GM12878 (cell line): ENCODE measurements at regions not wholly inside any gene's neighbourhood (a gene's known extent, or its start where the extent isn't known, plus 50 kb on each side); places are given as distances from the start of the nearest gene placed in this dataset.

Experiments used
- ATAC-seq: fragments of 200-7000 bp; cut with Tn5 transposase; 3 replicates; pipeline ENCODE4 v1.9.1; 2020; ENCODE audit warnings: mild to moderate bottlenecking, moderate library complexity
- BruUV-seq: library from RNA; stranded (reverse); fragments of 400-500 nt; replicated peaks from 2 replicates; lab custom pipeline; 2021; lab: Mats Ljungman, UMichigan
- CTCF ChIA-PET: fragments of 300-600 bp; sonication (Branson Sonifier 250); formaldehyde crosslinking; extraction: SDS; loops from one replicate; lab custom pipeline; 2021; ENCODE audit warnings: inconsistent platforms; lab: Yijun Ruan, JAX
- POLR2A ChIA-PET: fragments of 350-600 bp; formaldehyde crosslinking; extraction: SDS; loops from one replicate; lab custom pipeline; 2021; ENCODE audit warnings: inconsistent platforms; lab: Charles Lee
- RAD21 ChIA-PET: fragments of 300-600 bp; sonication (Branson Sonifier 250); formaldehyde crosslinking; loops from one replicate; lab custom pipeline; 2023; ENCODE audit warnings: antibody characterized with exemption; ENCODE audit not compliant: unreplicated experiment; lab: Charles Lee
- SMC1A ChIA-PET: fragments of 300-600 bp; sonication (Branson Sonifier 250); formaldehyde crosslinking; loops from one replicate; lab custom pipeline; 2023; ENCODE audit not compliant: unreplicated experiment, uncharacterized antibody; lab: Charles Lee
- DNase-seq: peaks from one replicate; pipeline ENCODE4 v3.0.0-alpha.2; 2011; ENCODE audit warnings: low read depth, low spot score
- FAIRE-seq: peaks from 3 replicates; lab custom pipeline; 2011; peaks lifted over from hg19 to GRCh38; lab: Jason Lieb, UNC
- H2AFZ ChIP-seq: 2 replicates; pipeline ENCODE4 v1.6.0; 2011; ENCODE audit warnings: low read depth, low read length, control low read depth; ENCODE audit not compliant: control insufficient read depth
- H3K27ac ChIP-seq: 2 replicates; pipeline ENCODE4 v1.5.1; 2011; ENCODE audit warnings: control low read depth; ENCODE audit not compliant: control insufficient read depth, insufficient read depth
- H3K27me3 ChIP-seq, 2 experiments: replicated peaks in 1 of 2; 2 replicates each; pipeline versions ENCODE4 v1.6.0 to v1.6.1; 2011; ENCODE audit warnings: low read length in 1 of 2; ENCODE audit not compliant: control insufficient read depth in 2 of 2, insufficient read depth in 2 of 2
- H3K36me3 ChIP-seq, 2 experiments: 2 replicates each; pipeline ENCODE4 v1.5.1; 2011; ENCODE audit warnings: low read length in 1 of 2; ENCODE audit not compliant: control insufficient read depth in 2 of 2, insufficient read depth in 2 of 2
- H3K4me1 ChIP-seq: 2 replicates; pipeline ENCODE4 v1.6.1; 2011; ENCODE audit warnings: mild to moderate bottlenecking, low read length, moderate library complexity, mixed read lengths; ENCODE audit not compliant: control insufficient read depth, insufficient read depth
- H3K4me2 ChIP-seq: 2 replicates; pipeline ENCODE4 v1.6.0; 2011; ENCODE audit warnings: control low read depth; ENCODE audit not compliant: control insufficient read depth, insufficient read depth
- H3K4me3 ChIP-seq: fragments of 200-600 bp; sonication (generic); 2 replicates; pipeline ENCODE4 v1.5.1; 2016
- H3K79me2 ChIP-seq: 2 replicates; pipeline ENCODE4 v1.6.0; 2011; ENCODE audit warnings: low read length; ENCODE audit not compliant: control insufficient read depth, insufficient read depth
- H3K9ac ChIP-seq: 2 replicates; pipeline ENCODE4 v1.8.0; 2011; ENCODE audit warnings: low read length, control low read depth, mixed read lengths; ENCODE audit not compliant: control insufficient read depth, insufficient read depth
- H3K9me3 ChIP-seq: replicated peaks from 3 replicates; pipeline ENCODE4 v1.5.1; 2011; ENCODE audit warnings: mild to moderate bottlenecking, low read length; ENCODE audit not compliant: control insufficient read depth, insufficient read depth
- H4K20me1 ChIP-seq: 2 replicates; pipeline ENCODE4 v1.6.0; 2011; ENCODE audit not compliant: control insufficient read depth, insufficient read depth
- DPF2 ChIP-seq: fragments of 450-650 bp; IDR thresholded peaks from 2 replicates; pipeline ENCODE4 v1.6.1; 2017; ENCODE audit warnings: mild to moderate bottlenecking
- EGR1 ChIP-seq, 2 experiments: IDR thresholded peaks; 1 replicate in 1 of 2; 2 replicates in 1 of 2; pipeline ENCODE4 v1.6.1; 2011 to 2012; ENCODE audit warnings: low read depth in 2 of 2, low read length in 2 of 2, borderline replicate concordance in 1 of 2, mild to moderate bottlenecking in 1 of 2, moderate library complexity in 1 of 2
- GATAD2B ChIP-seq: fragments of 450-650 bp; conservative IDR thresholded peaks from 2 replicates; pipeline ENCODE4 v1.6.1; 2017; ENCODE audit warnings: low read depth, mild to moderate bottlenecking, moderate library complexity
- HDAC6 ChIP-seq: fragments of 200-600 bp; sonication (generic); IDR thresholded peaks from one replicate; pipeline ENCODE4 v1.8.0; 2017; ENCODE audit warnings: antibody characterized with exemption; ENCODE audit not compliant: unreplicated experiment
- MEF2A ChIP-seq: IDR thresholded peaks from 2 replicates; pipeline ENCODE4 v1.6.1; 2011; ENCODE audit warnings: low read depth, mild to moderate bottlenecking, low read length, moderate library complexity; ENCODE audit not compliant: insufficient read depth
- MYC ChIP-seq: IDR thresholded peaks from 2 replicates; pipeline ENCODE4 v1.6.1; 2011; ENCODE audit warnings: mild to moderate bottlenecking, low read length, moderate library complexity, inconsistent platforms; ENCODE audit not compliant: insufficient read depth, insufficient replicate concordance, insufficient read length, severe bottlenecking
- RCOR1 ChIP-seq: conservative IDR thresholded peaks from 2 replicates; pipeline ENCODE4 v1.6.1; 2012; ENCODE audit warnings: low read depth, low read length, improper control_type of control experiment
- SP1 ChIP-seq: IDR thresholded peaks from one replicate; pipeline ENCODE4 v1.6.1; 2011; ENCODE audit warnings: low read depth, low read length
- SPI1 ChIP-seq: IDR thresholded peaks from 2 replicates; pipeline ENCODE4 v1.6.1; 2011; ENCODE audit warnings: low read depth, mild to moderate bottlenecking, low read length, moderate library complexity, borderline replicate concordance; ENCODE audit not compliant: insufficient read depth
- SREBF2 ChIP-seq: IDR thresholded peaks from 2 replicates; pipeline ENCODE4 v1.6.1; 2012; ENCODE audit warnings: mild to moderate bottlenecking, low read length
- SUPT20H ChIP-seq: IDR thresholded peaks from 2 replicates; pipeline ENCODE4 v1.6.1; 2011; ENCODE audit warnings: low read depth, mild to moderate bottlenecking, low read length, moderate library complexity, borderline replicate concordance; ENCODE audit not compliant: control insufficient read depth
- YBX1 ChIP-seq: fragments of 450-650 bp; IDR thresholded peaks from 2 replicates; pipeline ENCODE4 v1.6.1; 2016; ENCODE audit warnings: antibody characterized with exemption
- WGBS: methylation state at CpG from one replicate; pipeline ENCODE4 v1.1.6; 2016; ENCODE audit warnings: low lambda C conversion rate; ENCODE audit not compliant: insufficient replicate concordance, insufficient coverage; ENCODE audit errors: missing lambda C conversion rate; 5-methylcytosine and 5-hydroxymethylcytosine counted together
- in situ Hi-C: fragments of 300-500 bp; cut with MboI; formaldehyde crosslinking; loops from 9 replicates; pipeline ENCODE4 v1.14.3; 2018; ENCODE audit warnings: mixed read lengths
- intact Hi-C: fragments of 100-400 bp; cut with micrococcal nuclease; formaldehyde crosslinking; loops from one replicate; pipeline ENCODE4 v1.14.2; 2022; ENCODE audit not compliant: unreplicated experiment
- TF ChIP-seq, protein P1 (sequence below): fragments of 450-650 bp; IDR thresholded peaks from 2 replicates; pipeline ENCODE4 v1.6.1; 2017; ENCODE audit warnings: mild to moderate bottlenecking, low read depth, inconsistent platforms; ENCODE audit not compliant: poor library complexity, severe bottlenecking
- TF ChIP-seq, protein P2 (sequence below): IDR thresholded peaks from 2 replicates; pipeline ENCODE4 v1.6.1; 2012; ENCODE audit warnings: low read depth, low read length, improper control_type of control experiment
- TF ChIP-seq, protein P3 (sequence below): fragments of 450-650 bp; IDR thresholded peaks from 2 replicates; pipeline ENCODE4 v1.6.1; 2016; ENCODE audit warnings: mild to moderate bottlenecking
- TF ChIP-seq, protein P4 (sequence below), 3 experiments: IDR thresholded peaks in 2 of 3; conservative IDR thresholded peaks in 1 of 3; 2 replicates each; pipeline ENCODE4 v1.5.1; 2011; ENCODE audit warnings: low read depth in 3 of 3, low read length in 3 of 3, mild to moderate bottlenecking in 3 of 3, control low read depth in 2 of 3, moderate library complexity in 2 of 3, inconsistent platforms in 1 of 3, mixed read lengths in 1 of 3; ENCODE audit not compliant: control insufficient read depth in 2 of 3, insufficient read depth in 1 of 3; ENCODE audit errors: extremely low read depth in 1 of 3

DNA sequence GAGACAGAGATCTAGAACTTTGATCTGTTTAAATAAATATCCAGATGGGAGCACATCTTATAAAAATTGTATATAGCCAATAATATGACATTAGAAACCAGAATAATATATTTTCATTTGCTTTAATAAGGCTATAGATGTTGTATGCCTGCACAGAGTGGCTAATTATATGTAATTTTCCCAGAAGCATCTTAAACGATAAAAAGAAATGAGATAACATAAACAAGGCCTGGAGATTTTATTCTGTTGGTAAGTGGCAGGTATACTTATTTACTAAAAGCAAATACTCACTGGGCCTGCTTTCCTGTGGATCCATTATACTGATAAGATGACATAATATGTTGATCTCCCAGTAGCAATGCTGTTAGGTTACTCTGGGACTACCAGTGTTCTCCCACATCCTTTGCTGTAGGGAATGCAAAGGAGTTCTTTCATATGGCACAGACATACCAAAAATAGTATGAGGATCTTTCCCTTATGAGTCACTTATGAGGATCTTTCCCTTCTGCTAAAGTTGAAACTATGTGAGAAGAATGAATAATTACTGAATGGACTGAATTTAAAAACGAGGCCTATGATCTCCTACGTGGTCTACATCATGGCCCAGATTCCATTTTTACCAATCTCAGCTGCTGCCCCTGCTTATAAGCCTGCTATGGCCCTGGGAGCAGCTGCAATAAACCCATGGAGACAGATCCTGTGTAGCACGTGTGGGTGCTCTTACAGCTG lies 112.1 kb downstream of the NUDT12 start:
- Histone ChIP-seq H3K9me3 (no peaks in the 10 kb centered on the region), H3K4me1 (no peaks in the 10 kb centered on the region), H3K27me3 (no peaks in the 10 kb centered on the region), H3K36me3 (no peaks in the 10 kb centered on the region), H3K4me3 (no peak overlapping the region), H2AFZ (no peak overlapping the region), H3K4me2 (no peak overlapping the region), H3K79me2 (no peaks in the 10 kb centered on the region), H3K9ac (no peak overlapping the region), H4K20me1 (no peaks in the 10 kb centered on the region), H3K27ac (no peak overlapping the region)
- RAD21 ChIA-PET: no interaction called here
- ATAC-seq (no peak), FAIRE-seq (no peak), DNase-seq (no peak)
- SMC1A ChIA-PET: no interaction called here
- in situ Hi-C loops: no loop called here
- POLR2A ChIA-PET: no interaction called here
- CTCF ChIA-PET: no interaction called here
- WGBS: 31% methylated on average over 4 of the region's 4 CpGs
- intact Hi-C loops: no loop called here
- no TSS peak for BruUV-seq
- TF ChIP-seq YBX1 (no peak), EGR1 (IDR thresholded peaks at IDR 0.05; ENCODE audit: borderline replicate concordance in 1 of 2, low read depth in 2 of 2, low read length in 2 of 2) (no peak), SREBF2 (no peak), MYC (no peak), GATAD2B (no peak), SP1 (no peak), MEF2A (no peak), SUPT20H (no peak), HDAC6 (no peak), DPF2 (no peak), SPI1 (no peak), RCOR1 (no peak)
- TF ChIP-seq, protein P1, sequence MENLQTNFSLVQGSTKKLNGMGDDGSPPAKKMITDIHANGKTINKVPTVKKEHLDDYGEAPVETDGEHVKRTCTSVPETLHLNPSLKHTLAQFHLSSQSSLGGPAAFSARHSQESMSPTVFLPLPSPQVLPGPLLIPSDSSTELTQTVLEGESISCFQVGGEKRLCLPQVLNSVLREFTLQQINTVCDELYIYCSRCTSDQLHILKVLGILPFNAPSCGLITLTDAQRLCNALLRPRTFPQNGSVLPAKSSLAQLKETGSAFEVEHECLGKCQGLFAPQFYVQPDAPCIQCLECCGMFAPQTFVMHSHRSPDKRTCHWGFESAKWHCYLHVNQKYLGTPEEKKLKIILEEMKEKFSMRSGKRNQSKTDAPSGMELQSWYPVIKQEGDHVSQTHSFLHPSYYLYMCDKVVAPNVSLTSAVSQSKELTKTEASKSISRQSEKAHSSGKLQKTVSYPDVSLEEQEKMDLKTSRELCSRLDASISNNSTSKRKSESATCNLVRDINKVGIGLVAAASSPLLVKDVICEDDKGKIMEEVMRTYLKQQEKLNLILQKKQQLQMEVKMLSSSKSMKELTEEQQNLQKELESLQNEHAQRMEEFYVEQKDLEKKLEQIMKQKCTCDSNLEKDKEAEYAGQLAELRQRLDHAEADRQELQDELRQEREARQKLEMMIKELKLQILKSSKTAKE: no peak
- TF ChIP-seq, protein P2, sequence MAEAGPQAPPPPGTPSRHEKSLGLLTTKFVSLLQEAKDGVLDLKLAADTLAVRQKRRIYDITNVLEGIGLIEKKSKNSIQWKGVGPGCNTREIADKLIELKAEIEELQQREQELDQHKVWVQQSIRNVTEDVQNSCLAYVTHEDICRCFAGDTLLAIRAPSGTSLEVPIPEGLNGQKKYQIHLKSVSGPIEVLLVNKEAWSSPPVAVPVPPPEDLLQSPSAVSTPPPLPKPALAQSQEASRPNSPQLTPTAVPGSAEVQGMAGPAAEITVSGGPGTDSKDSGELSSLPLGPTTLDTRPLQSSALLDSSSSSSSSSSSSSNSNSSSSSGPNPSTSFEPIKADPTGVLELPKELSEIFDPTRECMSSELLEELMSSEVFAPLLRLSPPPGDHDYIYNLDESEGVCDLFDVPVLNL: no peak
- TF ChIP-seq, protein P3, sequence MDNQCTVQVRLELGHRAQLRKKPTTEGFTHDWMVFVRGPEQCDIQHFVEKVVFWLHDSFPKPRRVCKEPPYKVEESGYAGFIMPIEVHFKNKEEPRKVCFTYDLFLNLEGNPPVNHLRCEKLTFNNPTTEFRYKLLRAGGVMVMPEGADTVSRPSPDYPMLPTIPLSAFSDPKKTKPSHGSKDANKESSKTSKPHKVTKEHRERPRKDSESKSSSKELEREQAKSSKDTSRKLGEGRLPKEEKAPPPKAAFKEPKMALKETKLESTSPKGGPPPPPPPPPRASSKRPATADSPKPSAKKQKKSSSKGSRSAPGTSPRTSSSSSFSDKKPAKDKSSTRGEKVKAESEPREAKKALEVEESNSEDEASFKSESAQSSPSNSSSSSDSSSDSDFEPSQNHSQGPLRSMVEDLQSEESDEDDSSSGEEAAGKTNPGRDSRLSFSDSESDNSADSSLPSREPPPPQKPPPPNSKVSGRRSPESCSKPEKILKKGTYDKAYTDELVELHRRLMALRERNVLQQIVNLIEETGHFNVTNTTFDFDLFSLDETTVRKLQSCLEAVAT: no peak
- TF ChIP-seq, protein P4, sequence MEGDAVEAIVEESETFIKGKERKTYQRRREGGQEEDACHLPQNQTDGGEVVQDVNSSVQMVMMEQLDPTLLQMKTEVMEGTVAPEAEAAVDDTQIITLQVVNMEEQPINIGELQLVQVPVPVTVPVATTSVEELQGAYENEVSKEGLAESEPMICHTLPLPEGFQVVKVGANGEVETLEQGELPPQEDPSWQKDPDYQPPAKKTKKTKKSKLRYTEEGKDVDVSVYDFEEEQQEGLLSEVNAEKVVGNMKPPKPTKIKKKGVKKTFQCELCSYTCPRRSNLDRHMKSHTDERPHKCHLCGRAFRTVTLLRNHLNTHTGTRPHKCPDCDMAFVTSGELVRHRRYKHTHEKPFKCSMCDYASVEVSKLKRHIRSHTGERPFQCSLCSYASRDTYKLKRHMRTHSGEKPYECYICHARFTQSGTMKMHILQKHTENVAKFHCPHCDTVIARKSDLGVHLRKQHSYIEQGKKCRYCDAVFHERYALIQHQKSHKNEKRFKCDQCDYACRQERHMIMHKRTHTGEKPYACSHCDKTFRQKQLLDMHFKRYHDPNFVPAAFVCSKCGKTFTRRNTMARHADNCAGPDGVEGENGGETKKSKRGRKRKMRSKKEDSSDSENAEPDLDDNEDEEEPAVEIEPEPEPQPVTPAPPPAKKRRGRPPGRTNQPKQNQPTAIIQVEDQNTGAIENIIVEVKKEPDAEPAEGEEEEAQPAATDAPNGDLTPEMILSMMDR (IDR thresholded peaks at IDR 0.05 in 2 of 3, conservative IDR thresholded peaks at IDR 0.05 in 1 of 3; ENCODE audit: control insufficient read depth in 2 of 3, extremely low read depth in 1 of 3, insufficient read depth in 1 of 3, low read depth in 3 of 3, low read length in 3 of 3): no peak
